ENCODE measurements at regions not wholly inside any gene's neighbourhood (a gene's known extent, or its start where the extent isn't known, plus 50 kb on each side); places are given as distances from the start of the nearest gene placed in this dataset.
A peak's percentile ranks its signal among the peaks of the same experiment; 100 is the strongest.

DNA sequence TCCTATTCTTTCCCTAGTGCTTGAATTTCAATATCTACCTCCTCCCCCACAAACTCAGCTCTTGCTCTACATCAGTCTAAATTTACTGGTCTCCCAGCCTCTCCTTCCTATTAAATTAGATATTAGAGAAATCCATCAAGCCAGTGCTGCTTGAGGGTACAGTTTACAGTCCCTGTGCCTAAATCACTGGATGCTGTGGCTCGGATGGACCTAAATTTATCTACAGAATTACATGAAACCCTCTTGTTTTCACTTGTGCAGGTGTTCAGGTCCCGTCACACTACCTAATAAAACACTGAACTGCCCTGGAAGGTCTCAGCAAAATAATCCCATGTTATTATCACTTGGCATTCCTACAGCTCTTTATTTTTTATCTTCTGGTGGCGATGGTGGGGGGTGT is 134.7 kb upstream of the E2F8 start:
- no peak for ATAC-seq (ENCODE audit: low read depth)
- ChIA-PET POLR2A (ENCODE audit: unreplicated experiment) (no interaction called here), CTCF (interaction anchor here (0.6 kb wide), 1 partner anchor 675 kb away, joined by 3 read pairs; no protein-coding TSS in a partner anchor)
- BruUV-seq (replicated peaks): no TSS peak
- Histone ChIP-seq H2AFZ (replicated peaks; ENCODE audit: low read length, poor library complexity) (no peak overlapping the region), H3K4me1 (ENCODE audit: control insufficient read depth, insufficient read depth, low read length) (peaks cover 10% of the 10 kb centered on the region), H3K27me3 (ENCODE audit: control insufficient read depth, insufficient read depth, low read length) (no peaks in the 10 kb centered on the region), H3K18ac (ENCODE audit: low read depth, low read length) (no peak overlapping the region), H4K20me1 (ENCODE audit: insufficient read depth, low read length) (no peaks in the 10 kb centered on the region), H4K8ac (ENCODE audit: low read depth in 2 of 2, low read length in 2 of 2) (no peak overlapping the region; a peak in 1 of 4 replicates), H4K91ac (ENCODE audit: insufficient read depth, low read depth, low read length) (no peak overlapping the region; the same call in 1 of the 2 replicates), H3K27ac (ENCODE audit: insufficient read depth, low read length) (no peak overlapping the region), H3K9me3 (ENCODE audit: control insufficient read depth, insufficient read depth, low read length) (no peaks in the 10 kb centered on the region), H3K9me1 (ENCODE audit: insufficient read depth, low read length) (peaks cover 17% of the 10 kb centered on the region; the same call in 1 of the 2 replicates), H2BK20ac (ENCODE audit: low read depth, low read length) (peak overlapping the region; percentile 40), H4K5ac (ENCODE audit: low read depth, low read length) (no peak overlapping the region; the same call in 1 of the 2 replicates), H3K14ac (replicated peaks; ENCODE audit: low read depth, low read length) (no peak overlapping the region), H2BK15ac (ENCODE audit: low read depth, low read length) (peak overlapping the region; percentile 56; the same call in 1 of the 3 replicates), H2BK120ac (ENCODE audit: low read depth, low read length) (peak overlapping the region; percentile 33; the same call in 1 of the 2 replicates), H2AK9ac (replicated peaks; ENCODE audit: low read depth, low read length, poor library complexity) (no peak overlapping the region), H3K23ac (ENCODE audit: low read depth, low read length) (no peak overlapping the region), H3K4ac (ENCODE audit: low read depth, low read length) (peak overlapping the region; percentile 90; the same call in 1 of the 2 replicates), H3K4me3 (ENCODE audit: insufficient read depth, low read depth, low read length) (no peak overlapping the region), H2AK5ac (ENCODE audit: low read depth, low read length) (no peak overlapping the region; the same call in 1 of the 2 replicates), H3K36me3 (ENCODE audit: control insufficient read depth, insufficient read depth, low read length) (no peaks in the 10 kb centered on the region), H3K56ac (ENCODE audit: extremely low read depth, insufficient read depth, low read length) (no peak overlapping the region), H3K9ac (ENCODE audit: low read depth, low read length) (no peak overlapping the region), H2BK5ac (ENCODE audit: low read depth, low read length, poor library complexity, severe bottlenecking) (no peak overlapping the region), H3K4me2 (ENCODE audit: low read depth, low read length) (no peak overlapping the region), H3K79me1 (ENCODE audit: low read depth in 1 of 2, low read length in 2 of 2) (no peaks in the 10 kb centered on the region)
- dilution Hi-C loops (cut with HindIII; ENCODE audit: low sequenced_read_pairs, unreplicated experiment) (no loop called here), intact Hi-C loops (cut with micrococcal nuclease) (no loop called here), in situ Hi-C loops (cut with MboI; ENCODE audit: low sequenced_read_pairs) (no loop called here)
- no peak for DNase-seq
- TF ChIP-seq FOS (IDR thresholded peaks at IDR 0.05; ENCODE audit: low read depth, low read length) (no peak), RFX5 (IDR thresholded peaks at IDR 0.05; ENCODE audit: low read depth, low read length) (no peak), SMC3 (IDR thresholded peaks at IDR 0.05; ENCODE audit: low read depth, low read length) (no peak), ELK1 (IDR thresholded peaks at IDR 0.05; ENCODE audit: borderline replicate concordance, low read depth, low read length) (no peak), CEBPB (IDR thresholded peaks at IDR 0.05; ENCODE audit: low read depth, low read length) (no peak), MXI1 (IDR thresholded peaks at IDR 0.05; ENCODE audit: borderline replicate concordance, low read depth, low read length) (no peak), CHD1 (IDR thresholded peaks at IDR 0.05; ENCODE audit: low read depth, low read length) (no peak), POLR2A (IDR thresholded peaks at IDR 0.05; ENCODE audit: low read depth, low read length) (no peak), BHLHE40 (IDR thresholded peaks at IDR 0.05; ENCODE audit: low read depth, low read length) (no peak), RAD21 (IDR thresholded peaks at IDR 0.05; ENCODE audit: low read length) (no peak), MAZ (IDR thresholded peaks at IDR 0.05; ENCODE audit: borderline replicate concordance, low read depth, low read length) (no peak), NFE2L2 (IDR thresholded peaks at IDR 0.05; ENCODE audit: low read depth, low read length) (no peak), RCOR1 (IDR thresholded peaks at IDR 0.05; ENCODE audit: insufficient replicate concordance, low read length) (no peak), MAFK (IDR thresholded peaks at IDR 0.05; ENCODE audit: low read depth, low read length) (no peak)
- TF ChIP-seq, protein P1, sequence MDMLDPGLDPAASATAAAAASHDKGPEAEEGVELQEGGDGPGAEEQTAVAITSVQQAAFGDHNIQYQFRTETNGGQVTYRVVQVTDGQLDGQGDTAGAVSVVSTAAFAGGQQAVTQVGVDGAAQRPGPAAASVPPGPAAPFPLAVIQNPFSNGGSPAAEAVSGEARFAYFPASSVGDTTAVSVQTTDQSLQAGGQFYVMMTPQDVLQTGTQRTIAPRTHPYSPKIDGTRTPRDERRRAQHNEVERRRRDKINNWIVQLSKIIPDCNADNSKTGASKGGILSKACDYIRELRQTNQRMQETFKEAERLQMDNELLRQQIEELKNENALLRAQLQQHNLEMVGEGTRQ (IDR thresholded peaks at IDR 0.05; ENCODE audit: low read depth, low read length): no peak
- TF ChIP-seq, protein P2, sequence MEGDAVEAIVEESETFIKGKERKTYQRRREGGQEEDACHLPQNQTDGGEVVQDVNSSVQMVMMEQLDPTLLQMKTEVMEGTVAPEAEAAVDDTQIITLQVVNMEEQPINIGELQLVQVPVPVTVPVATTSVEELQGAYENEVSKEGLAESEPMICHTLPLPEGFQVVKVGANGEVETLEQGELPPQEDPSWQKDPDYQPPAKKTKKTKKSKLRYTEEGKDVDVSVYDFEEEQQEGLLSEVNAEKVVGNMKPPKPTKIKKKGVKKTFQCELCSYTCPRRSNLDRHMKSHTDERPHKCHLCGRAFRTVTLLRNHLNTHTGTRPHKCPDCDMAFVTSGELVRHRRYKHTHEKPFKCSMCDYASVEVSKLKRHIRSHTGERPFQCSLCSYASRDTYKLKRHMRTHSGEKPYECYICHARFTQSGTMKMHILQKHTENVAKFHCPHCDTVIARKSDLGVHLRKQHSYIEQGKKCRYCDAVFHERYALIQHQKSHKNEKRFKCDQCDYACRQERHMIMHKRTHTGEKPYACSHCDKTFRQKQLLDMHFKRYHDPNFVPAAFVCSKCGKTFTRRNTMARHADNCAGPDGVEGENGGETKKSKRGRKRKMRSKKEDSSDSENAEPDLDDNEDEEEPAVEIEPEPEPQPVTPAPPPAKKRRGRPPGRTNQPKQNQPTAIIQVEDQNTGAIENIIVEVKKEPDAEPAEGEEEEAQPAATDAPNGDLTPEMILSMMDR (conservative IDR thresholded peaks at IDR 0.05; ENCODE audit: low read depth, low read length): no peak
- WGBS, 2 experiments (ENCODE audit: extremely low coverage in 2 of 2, insufficient read length in 1 of 2): 88% methylated on average over 1 of the region's 3 CpGs; no CpG with 5 or more reads in 1 of the 2 experiments
